Activated CD8-positive, alpha-beta memory T cell treated with anti-CD3 and anti-CD28 coated beads, Interleukin-2, amount 50 U/mL, for 1 hour (primary cell): ENCODE measurements at regions not wholly inside any gene's neighbourhood (a gene's known extent, or its start where the extent isn't known, plus 50 kb on each side); places are given as distances from the start of the nearest gene placed in this dataset.

Experiments
- DNase-seq: peaks from one replicate; pipeline ENCODE4 v3.0.0-alpha.2; 2020; ENCODE audit errors: extremely low read depth

DNA sequence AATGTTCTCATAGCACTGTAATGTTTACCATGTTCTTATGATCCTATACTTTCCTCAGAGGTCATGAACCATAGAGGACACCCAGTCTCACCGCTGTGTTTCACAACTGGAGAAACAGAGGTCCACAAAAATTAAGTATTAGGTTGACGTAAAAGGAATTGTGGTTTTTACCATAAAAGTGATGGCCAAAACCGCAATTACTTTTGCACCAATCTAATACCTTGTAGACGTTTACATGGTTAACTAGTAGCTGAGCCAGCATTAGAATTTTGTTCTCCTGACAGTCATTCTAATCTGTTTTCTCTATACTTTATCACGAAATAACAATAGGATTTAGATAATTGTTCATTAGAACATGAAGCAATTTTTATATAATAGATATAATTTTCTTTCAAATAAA lies 763.4 kb upstream of the ARGLU1 start:
- DNase-seq = no peak

GRCh38 chr13:107330484-107330883 lies 762.5 kb upstream of the ARGLU1 start:
- DNase-seq = no peak

GRCh38 chr13:107329991-107330390 lies 762.1 kb upstream of the ARGLU1 start:
- no peak for DNase-seq

GRCh38 chr13:107324416-107325204 lies 756.7 kb upstream of the ARGLU1 start:
- DNase-seq = no peak

DNA sequence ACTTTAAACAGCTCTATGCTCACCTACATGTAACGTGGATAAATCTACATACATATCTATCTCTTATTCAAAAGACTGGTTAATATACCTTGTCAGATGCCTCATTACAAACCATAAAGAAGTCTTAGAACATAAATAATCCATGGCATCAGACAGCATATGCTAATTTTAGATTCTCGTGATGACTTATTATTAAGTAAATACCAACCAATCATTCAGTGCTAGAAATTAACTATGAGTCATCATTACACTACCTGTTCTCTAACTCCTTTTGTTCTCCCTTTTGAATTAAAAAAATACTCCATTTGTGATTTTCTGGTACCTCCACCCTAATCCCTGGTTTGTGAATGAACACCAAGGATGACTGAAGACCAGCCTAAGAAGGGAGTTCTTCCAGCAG lies 754.3 kb upstream of the ARGLU1 start:
- no peak for DNase-seq

- DNase-seq = no peak
These were observed 737.2 kb upstream of the ARGLU1 start for GRCh38 chr13:107305178-107305577.

DNA sequence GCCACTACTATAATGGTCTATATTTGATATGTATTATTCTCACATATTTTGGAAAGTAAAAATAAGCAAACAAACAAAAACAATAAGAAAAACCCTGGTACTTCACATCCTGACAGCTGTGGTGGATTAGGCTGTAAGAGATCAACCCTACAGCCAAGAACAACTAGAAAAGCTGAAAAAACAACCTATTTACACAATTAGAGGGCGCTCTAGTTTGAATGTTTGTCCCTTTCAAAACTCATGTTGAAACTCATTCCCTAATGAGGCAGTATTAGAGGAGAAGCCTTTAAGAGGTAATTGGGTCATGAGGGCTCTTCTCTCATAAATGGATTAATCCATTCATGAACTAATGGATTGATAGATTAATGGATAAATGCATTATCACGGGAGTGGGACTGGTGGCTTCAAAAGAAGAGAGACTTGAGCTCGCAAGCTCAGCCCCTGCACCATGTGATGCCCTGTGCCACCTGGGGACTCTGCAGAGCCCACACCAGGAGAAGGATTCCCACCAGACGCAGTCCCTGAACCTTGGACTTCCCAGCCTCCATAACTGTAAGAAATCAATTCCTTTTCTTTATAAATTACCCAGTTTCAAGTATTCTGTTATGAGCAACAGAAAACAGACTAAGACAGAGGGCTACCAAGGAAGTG lies 733.9 kb upstream of the ARGLU1 start:
- DNase-seq = no peak

GRCh38 chr13:107299717-107300116 lies 731.8 kb upstream of the ARGLU1 start:
- no peak for DNase-seq

DNA sequence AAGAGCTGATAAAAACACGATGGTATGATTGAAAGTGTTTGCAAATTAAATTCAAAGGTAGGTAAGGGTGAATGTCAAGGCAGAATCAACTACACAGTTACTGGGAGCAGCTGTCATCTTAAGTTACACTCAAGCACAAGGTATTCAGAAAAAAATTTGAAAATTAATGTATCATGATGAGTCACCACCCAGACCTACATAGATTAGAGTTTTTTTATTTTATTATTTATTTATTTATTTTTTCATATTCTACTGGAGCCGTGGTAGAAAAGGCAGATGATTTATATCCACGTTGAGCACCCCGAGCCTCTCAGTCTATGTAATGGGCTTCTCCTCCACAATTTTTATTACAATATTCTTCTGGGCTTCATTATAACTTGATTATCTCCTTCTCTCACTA lies 728.9 kb upstream of the ARGLU1 start:
- DNase-seq = no peak

GRCh38 chr13:107295416-107296140 lies 727.6 kb upstream of the ARGLU1 start:
- DNase-seq = no peak

- no peak for DNase-seq
These were observed 726.0 kb upstream of the ARGLU1 start for GRCh38 chr13:107293924-107294323.

GRCh38 chr13:107291875-107292274 lies 723.9 kb upstream of the ARGLU1 start:
- no peak for DNase-seq

DNA sequence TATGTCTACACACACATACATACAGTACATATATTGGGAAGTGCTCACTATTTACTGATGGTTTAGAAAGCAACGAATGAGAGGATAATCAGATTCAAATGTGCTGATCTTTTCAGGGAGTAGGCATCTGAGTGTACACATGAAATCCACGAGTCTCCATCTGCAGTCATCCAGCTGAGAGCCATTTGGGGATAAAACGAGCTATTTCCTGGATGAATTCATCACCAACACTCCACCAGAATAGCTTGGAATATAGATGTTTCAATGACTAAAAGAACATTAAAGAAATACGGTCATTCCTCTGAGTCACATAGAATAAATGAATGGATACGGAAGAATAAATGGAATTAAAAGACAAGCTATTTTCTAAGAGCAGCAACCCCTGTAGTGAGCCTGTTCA lies 721.6 kb upstream of the ARGLU1 start:
- DNase-seq = no peak

- DNase-seq = no peak
These were observed 716.2 kb upstream of the ARGLU1 start for GRCh38 chr13:107284173-107284572.

DNA sequence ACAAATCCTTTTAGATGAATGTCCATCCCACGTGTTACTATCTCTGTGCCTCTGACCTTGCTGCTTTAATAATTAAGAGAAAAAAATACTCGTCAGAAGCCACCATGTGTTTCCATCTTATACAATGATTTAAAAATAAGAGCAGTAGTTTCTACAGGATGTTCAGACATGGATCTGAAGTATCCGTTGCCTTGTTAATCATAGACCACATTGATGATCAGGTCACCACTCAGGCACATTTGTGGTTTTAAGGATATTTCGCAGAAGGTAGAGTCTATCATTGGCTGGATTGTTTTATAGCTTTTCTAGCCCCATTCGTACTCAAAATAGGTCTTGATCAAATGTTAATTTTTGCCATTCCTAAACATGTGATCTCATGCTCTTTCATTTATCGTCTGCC lies 710.0 kb upstream of the ARGLU1 start:
- no peak for DNase-seq

GRCh38 chr13:107276936-107277335 lies 709.0 kb upstream of the ARGLU1 start:
- no peak for DNase-seq

DNA sequence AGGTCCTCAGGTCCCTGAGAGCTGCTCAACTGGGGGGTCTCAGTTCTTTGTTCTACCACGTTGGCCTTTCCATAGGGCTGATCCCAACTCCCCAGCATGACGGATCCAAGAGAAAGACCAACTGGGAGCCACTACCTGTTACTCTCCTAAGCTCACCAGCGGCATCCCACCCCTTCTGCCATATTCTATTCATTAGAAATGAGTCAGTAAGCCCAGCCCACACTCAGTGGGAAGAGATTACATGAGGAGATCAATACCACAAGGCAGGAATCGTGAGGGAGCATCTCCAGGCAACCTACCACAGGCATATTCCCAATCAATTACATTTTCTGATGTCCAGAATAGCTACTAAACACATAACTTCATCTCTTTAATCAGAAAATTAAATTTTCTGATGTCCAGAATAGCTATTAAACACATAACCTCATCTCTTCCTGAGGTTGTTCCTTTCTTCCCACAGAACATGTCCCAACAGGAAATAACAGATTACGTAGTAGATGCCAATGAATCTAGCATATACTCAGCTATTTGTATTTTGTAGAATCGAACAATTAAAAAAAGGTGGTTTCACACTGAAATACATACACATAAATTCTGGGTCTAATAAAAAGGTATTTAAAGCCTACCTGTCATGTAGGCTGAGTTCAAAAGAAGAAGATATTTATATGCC lies 708.1 kb upstream of the ARGLU1 start:
- DNase-seq = no peak

DNA sequence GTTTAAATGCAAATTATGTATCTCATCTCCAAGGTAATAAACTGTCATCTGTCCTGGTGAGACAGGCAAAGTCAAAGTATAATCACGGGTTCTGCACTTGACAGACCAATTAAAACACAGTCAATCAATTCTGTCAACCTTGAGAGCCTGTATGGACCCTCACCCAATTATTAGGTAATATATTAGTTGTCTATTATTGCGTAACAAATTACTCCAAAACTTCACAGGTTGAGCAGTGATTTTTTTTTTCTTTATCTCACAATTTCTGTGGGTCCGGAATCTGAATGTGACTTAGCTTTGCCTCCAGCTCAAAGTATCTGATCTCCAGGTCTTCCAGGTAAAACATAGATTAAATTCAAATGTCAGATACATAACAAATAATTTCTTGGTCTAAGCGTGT lies 707.4 kb upstream of the ARGLU1 start:
- DNase-seq = no peak

- DNase-seq = no peak
These were observed 703.3 kb upstream of the ARGLU1 start for GRCh38 chr13:107271227-107271626.

DNA sequence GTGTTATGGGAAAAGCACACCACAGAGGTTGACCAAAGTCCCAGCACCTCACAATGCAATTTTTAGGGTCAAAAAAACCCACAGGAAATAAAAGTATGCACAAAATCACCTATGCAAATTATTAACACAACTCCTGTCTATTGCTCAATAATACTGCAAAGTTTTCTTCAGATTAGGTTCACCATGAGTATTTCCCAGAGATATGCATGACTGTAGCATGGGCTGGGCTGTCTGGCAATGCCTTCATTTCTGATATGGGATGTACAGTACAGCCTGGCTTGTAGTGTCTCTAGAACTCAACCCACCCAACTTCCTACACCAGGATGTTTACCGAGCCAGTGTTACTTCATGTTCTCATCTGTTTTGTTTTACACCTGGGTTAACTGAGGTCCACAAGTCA lies 698.7 kb upstream of the ARGLU1 start:
- DNase-seq = no peak

DNA sequence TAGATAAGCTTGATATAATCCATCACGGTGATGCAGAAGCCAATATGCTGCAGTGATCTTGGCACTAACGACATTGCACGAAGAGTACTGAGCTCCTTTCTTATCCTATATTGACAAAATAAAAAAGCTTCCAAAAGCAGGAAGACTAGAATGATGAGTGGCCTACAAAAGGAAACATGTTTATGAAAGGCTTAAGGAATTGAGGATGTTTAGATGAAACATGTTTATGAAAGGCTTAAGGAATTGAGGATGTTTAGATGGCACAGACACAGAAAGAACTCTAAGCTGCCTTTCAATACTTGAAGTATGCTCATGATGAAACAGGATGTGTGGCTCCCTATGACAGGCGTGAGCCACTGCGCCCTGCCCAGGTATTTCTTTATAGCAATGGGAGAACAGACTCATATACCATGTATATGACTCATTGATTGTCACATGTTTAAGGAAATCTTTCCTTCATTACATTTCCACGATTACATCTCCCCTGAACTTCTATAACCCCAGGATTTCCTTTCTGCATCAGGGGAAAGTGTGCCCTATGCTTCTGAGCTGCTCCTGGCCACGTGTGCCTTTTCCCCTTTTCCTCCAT lies 690.8 kb upstream of the ARGLU1 start:
- no peak for DNase-seq

DNA sequence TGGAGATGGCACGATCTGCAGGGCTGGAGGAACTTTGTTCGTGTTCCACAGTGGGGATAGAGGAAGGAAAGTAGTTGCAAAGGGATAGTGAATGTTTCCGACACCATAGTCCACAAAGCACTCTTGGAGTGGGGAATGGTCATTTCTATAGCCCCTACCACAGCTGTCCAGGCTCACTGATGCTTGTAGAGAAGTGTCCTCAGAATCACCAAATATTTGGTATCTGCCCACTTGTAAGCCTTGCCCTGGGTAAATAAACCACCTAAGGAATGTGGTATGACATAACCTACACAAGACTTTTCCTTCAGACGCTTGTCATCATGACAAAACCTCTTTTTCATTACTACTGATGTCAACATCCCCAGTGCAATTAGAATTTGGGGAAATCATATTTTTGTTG lies 686.5 kb upstream of the ARGLU1 start:
- DNase-seq = no peak
